ENCODE measurements at regions not wholly inside any gene's neighbourhood (a gene's known extent, or its start where the extent isn't known, plus 50 kb on each side); places are given as distances from the start of the nearest gene placed in this dataset.

DNA sequence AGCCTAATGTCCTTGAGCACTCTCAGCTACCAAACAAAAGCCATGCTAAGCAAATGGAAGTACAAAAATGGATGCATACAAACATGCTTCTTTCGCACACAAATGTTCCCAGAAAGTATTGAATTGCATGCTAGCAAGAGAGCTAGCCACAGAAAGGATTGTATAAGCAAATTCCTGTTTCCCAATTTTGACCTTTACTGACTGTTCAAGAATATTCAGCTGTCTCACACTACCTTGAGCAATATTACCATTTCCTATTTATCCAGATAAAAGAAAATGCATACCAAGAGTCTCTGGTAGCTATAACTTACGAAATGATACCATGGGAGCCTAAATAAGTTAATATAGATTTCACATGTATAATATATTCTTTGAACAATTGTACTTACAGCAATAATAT, 264.6 kb downstream of the TMEM167A start:
- no peak for DNase-seq (ENCODE audit: low read depth in 2 of 3, low spot score in 2 of 3)

DNA sequence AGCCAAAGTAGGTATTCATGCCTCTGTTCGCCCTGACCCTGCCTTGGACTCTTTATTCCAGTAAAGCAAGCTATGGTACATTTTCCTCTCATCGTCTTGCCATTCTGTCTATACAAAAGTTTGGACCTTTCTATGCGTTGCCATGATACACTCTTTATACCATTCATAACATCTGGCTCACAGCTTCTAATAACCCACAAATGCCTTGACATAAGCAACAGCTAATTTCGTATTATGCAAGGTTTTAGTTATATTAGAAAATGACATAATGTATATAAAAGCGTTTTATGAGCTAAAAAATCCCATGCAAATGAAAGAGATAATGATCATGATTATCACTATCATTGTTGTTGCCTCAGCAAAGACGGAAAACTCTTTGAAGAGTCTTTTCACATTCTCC, 265.7 kb downstream of the TMEM167A start:
- DNase-seq (ENCODE audit: low read depth in 2 of 3, low spot score in 2 of 3) = no peak

DNA sequence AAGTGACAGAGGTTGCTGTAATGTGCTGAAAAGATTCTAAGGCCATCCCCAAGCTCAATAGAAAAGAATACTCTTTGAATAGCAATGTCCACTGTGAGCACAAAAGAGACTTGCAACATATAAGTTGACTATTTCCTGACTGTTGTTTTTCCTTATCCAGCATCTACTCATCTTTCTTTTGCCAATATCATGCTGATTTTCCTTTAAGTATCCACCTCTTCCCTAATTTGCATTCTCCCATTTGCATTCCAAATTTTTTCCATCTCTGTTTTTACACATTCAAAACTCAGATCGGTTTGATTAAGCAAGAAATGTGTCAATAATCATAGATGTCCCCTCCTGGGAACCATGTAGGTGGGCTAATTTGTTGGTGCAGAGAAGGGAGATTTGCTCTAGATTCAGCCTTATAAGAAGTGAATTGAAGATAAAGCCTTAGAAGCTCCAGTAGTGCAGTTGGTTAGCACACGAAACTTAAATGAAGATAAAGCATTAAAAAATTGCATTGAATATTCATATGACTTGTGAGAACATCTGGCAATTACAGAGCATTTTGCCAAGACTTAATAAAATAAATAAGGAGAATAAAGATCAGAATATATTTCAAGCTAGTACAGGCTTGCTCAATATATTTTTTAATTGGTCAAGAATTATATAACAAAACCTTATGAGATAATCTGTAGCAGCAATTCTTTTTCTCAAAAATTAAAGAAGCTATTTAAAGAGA, 267.6 kb downstream of the TMEM167A start:
- DNase-seq (ENCODE audit: low read depth in 2 of 3, low spot score in 2 of 3) = no peak

DNA sequence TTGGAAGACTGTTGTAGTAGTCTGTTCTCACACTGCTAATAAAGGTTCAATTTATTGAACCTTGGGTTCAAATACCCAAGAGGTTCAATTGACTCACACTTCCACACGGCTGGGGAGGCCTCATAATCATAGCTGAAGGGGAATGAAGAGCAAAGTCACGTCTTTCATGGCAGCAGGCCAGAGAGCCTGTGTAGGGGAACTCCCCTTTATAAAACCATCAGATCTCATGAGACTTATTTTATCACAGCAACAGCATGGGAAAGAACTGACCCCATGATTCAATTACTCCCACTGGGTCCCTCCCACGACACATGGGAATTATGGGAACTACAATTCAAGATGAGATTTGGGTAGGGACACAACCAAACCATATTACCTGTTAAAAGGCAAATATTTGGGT, 268.2 kb downstream of the TMEM167A start:
- DNase-seq (ENCODE audit: low read depth in 2 of 3, low spot score in 2 of 3) = peak in 1 of 3 donors; percentile 29

DNA sequence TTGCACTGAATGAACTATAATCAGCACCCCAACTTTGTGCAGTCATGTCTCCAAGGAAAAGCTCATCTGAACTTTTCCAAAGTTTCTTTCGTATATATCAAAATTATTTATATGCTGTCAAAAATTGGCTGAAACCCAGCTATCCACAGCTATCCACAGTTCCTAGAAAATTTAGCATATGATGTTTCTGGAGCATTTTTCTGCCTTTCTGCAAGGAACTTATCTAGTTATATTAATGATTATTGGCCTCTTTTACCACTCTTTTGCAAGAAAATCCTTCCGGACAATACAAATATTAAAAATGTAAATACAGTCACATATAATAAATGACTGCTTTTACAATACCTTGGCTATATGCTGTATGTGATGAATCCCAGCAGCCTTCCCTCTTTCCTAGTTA, 270.2 kb downstream of the TMEM167A start:
- DNase-seq (ENCODE audit: low read depth in 2 of 3, low spot score in 2 of 3) = no peak

DNA sequence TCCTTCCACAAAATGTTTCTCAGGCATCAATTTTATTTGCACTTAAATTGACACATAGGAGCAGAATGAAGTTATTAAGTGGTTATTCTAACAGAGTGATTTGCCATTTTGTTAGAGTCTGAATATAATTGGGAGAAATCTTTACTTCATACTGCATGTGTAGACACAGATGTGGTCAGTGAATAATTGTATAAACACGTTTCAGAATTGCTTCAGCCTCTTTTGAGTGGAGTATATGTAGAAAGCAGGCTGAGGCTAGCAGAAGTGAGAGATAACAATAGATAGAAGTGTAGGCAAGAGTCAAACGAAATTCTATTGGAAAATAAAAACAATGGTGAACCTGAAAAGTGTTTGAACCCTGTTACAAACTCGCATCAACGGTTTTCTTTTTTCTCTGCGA, 270.7 kb downstream of the TMEM167A start:
- no peak for DNase-seq (ENCODE audit: low read depth in 2 of 3, low spot score in 2 of 3)

DNA sequence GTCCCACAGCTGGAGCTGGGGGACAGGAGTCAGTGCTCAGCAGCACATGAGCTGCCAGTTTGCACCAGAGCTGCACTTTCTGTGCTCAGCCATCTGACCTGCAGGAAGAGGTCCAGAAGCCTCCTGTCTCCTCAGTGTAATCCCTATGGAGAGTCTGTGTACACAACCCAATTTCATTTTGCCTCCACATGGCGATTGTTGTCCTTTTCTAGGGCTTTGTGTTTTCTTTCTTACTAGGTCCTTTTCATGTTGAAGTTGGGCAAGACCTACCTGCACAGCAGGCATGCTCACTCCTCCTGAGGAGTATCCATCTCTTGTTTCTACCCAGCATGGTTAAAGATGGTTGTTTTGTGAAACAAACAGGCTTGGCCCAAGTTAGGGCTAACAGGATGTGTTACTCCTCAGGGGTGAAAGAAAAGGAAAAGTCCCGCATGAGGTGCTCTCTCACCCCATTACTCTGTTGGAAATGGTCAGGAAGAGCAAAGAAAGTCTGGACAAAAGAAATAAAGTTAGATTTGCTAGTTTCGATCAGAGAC, 273.0 kb downstream of the TMEM167A start:
- DNase-seq (ENCODE audit: low read depth in 2 of 3, low spot score in 2 of 3) = no peak

DNA sequence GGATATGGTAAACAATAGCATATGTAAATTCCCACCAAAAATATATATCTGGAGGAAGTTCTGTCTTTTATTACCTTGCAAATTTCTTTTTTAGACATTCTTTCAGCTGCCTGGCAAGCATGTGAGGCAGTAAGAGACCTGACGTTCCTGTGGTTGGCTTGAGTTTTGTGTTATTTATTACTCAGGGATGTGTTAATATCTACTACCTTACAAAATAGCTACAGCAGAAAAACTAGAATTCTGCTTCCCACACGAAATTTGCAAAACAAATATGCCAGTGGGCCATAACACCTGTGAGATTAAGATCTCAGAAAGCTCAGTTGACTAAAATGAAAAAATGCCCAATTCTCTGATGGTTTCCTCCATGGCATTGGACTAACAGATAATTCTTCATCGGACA, 274.2 kb downstream of the TMEM167A start:
- DNase-seq (ENCODE audit: low read depth in 2 of 3, low spot score in 2 of 3) = no peak

DNA sequence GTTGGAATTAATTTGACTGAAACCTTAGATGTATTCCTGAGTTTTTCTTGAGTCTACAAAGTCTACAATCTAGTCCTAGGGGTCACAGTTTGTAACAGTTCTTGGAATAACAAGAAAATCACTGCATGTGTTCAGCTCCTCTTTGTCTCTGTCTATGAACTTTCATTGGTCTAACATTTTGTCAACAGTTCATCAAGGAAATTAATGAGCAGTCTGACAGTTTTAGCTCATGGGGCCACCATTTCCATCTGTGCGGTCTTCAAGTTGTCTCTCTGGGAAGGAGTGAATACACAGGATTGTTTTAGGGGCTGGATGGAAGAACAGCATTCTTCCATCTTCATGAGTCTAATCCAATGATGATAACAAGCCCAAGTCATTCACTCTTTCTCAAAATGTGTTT, 276.4 kb downstream of the TMEM167A start:
- no peak for DNase-seq (ENCODE audit: low read depth in 2 of 3, low spot score in 2 of 3)

DNA sequence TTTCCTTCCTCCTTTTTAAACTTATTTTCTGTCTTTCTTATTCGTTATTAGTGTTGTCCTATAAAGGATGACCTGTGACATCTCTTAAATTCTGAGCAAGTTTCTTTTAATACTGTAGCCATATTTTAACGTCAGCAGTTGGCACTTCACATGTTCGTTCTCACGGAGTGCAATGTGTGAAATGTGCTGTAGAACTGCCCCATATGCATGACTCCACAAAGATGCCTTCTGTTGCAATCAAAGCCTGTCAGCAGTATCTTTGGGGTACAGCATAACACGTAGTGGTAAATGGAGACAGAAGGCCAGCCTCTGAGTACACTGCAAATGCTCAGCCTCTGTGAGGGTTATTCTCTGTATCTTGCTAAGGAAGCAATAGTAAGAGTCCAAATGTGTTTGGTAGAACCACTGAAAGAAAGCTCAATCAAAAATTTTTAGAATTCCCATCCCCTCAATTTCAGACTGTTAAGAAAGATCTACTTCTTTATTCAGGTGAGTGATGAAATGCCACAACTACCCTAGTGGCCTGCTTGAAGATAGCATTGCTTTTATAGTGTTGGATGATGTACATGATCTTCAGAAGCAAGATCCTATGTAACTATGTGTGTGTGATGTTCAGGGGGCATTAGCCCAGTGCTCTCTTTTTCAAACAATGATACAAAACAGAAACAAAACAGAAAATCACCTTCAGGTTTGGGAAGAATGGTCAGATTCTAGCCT, 277.7 kb downstream of the TMEM167A start:
- DNase-seq (ENCODE audit: low read depth in 2 of 3, low spot score in 2 of 3) = no peak

DNA sequence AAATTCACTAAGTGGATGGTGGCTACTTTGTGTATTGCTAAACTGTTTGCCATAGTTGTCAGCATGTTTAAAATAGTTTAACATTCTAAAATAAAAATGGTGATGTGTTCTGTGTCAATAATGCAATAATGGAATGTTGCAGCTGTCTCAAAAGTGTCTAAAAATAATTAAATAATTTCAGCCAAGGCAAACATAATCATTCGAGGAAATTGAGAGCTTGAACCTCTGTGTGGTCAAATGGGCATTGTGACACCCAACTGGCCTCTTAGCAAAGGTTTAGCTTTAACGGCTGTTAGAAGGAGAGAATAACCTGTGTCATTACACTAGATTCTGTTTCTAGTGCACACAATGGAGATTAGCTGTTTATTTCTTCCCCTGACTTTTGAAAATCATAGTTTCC, 278.5 kb downstream of the TMEM167A start:
- no peak for DNase-seq (ENCODE audit: low read depth in 2 of 3, low spot score in 2 of 3)

DNA sequence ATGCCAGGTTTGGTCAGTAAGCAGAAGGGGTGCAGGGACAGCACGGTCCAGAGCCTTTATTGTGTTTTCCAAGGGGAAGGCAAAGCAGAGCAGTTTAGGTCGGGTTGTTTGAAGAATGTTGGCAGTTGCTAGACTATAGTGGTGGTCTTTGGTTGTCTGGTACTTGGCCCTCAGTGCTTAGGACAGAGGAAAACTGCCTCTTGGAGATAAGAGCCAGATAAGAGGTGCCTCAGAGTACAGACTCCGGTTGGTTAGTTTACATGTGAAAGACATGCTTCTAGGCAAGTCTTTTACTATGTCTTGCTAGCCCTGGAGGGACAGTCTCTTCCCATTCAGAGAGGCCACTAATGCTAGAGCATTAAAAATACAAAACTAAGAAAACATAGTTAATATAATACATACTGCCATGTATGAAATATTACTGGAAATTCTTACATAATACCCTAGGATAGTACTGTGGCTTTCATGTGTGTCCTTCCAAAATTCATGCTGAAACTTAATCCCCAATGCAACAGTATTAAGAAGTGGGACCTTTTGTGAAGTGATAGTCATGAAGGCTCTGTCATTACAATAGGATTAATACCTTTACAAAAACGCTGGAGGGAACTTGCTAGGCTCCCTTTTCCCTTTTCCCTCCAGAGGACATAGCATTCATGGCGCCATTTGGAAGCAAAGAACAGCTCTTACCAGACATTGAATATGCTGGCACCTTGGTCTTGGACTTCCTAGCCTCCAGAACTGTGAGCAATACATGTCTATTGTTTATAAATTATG, 280.4 kb downstream of the TMEM167A start:
- no peak for DNase-seq (ENCODE audit: low read depth in 2 of 3, low spot score in 2 of 3)

DNA sequence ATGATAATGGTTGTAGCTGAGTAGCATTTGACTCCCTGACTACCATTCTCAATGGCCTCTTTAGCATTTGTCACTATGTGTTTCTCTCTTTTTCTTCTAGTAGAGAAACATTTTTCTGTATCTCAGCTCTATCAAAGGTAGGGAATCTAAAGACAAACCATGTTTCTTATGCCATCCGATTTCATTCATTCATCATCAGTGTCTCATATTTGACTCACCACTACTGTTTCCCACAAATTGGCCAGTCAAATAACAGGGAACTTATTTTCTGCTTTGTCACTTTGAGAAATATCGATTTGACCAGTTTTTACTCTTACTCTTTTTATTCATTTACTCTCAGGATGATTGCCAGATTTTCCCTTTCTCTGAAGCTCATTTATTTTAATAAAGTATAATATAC, 282.3 kb downstream of the TMEM167A start:
- DNase-seq (ENCODE audit: low read depth in 2 of 3, low spot score in 2 of 3) = no peak

DNA sequence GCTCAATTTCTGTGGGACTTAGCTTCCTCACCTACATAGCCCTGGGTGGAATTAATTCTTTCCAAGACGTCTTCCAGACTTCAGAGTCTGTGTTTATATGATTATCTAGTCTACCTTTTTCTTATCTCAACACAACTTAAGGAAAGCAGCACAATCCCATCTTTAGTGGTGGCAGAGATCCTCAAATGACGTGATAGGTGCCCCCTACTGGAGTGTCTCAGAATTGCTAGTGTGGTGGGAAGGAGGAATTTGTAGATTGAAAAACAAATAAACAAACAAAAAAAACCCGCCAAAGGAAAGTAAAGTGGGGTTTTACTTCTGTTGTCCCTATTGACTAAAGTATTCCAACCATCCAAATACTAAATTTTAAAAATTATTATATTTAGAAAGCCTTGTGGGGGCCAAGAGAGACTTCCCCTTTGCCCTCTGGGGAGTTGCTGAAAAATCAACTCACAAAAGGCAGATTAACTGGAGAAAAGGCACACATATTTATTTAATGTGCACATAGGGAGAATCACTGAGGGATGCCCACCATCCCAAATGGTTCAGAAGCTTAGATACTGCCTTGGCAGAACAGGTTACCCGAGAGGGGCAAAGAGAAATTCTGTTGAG, 283.3 kb downstream of the TMEM167A start:
- DNase-seq (ENCODE audit: low read depth in 2 of 3, low spot score in 2 of 3) = peak; percentile 4 to 44 (median 4)

DNA sequence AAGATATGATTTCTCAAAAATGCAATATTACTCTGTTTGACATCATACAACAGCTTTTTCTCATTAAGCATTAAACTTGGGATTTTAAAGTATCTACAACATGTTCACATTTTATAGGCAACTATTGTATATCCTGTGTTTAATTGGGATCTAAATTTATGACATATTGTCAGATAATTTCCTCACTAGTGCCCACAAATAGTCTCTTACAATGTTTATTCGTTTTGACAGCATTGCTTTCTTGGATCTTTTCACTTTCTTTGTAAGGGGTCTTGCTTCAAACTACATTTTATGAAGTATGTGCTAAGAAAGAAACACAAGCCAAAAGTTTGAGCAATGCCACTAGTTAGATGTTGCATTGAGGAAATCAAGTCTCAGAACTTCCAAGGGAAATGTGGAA, 285.1 kb downstream of the TMEM167A start:
- no peak for DNase-seq (ENCODE audit: low read depth in 2 of 3, low spot score in 2 of 3)

DNA sequence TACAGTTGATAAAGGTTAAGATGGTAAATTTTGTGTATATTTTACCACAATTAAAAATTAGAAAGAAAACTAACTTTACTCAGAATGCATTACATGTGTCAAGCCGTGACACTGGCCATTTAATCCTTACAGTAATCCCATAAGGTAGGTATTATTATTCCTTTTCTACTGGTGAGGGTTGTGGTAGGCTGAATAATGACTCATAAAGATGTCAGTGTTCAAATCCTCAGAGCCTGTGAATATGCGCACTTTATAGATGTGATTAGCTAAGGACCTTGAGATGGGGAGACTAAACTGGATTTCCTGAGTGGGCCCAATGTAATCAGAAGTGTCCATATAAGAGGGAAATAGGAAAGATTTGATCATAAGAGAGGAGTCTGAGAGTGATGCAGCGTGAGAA, 288.1 kb downstream of the TMEM167A start:
- no peak for DNase-seq (ENCODE audit: low read depth in 2 of 3, low spot score in 2 of 3)

DNA sequence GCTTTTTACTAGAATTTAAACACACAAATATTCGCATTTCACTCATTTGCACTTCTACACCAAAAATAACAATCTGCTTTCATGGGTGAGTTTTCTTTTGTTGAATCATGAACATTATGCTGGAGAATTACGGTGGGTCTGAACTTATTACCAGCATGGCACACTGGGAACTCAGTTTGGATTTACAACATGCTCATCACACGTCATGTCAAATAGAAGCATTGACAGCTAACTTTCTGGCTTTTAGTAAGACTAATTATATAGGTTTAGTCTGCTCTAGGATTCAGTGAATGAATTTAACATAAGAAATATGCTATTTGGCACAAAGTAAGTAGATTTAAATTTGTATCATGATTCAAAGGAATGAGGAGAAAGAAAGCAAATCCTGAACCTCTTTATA, 290.4 kb downstream of the TMEM167A start:
- no peak for DNase-seq (ENCODE audit: low read depth in 2 of 3, low spot score in 2 of 3)

DNA sequence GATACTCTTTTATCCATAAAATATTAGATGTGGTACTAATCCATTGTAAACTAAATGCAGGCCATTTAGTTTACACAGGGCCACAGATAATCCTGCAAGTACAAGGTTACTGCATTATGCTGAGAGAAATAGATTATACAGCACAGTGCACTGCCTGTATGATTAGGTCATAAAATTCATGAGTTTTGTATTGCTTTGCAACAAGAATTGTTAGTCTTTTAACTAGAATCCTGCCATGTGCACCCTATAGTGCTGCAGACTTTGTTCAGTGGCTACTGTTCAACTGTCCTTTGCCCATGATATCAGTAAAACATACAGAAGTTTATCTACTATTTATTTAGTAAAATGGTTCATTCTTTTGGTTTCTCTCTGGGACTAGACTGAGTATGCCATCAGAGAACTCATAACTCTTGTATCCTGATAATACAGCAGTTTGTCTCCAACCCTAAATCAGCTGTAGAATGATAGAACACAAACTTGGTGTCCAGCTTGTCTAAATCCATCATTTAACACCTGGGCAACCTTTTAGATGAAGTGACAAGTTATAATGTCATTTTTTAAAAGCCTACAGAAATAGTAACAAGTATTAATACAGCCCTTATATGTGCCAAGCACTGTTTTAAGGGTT, 291.2 kb downstream of the TMEM167A start:
- DNase-seq (ENCODE audit: low read depth in 2 of 3, low spot score in 2 of 3) = no peak

DNA sequence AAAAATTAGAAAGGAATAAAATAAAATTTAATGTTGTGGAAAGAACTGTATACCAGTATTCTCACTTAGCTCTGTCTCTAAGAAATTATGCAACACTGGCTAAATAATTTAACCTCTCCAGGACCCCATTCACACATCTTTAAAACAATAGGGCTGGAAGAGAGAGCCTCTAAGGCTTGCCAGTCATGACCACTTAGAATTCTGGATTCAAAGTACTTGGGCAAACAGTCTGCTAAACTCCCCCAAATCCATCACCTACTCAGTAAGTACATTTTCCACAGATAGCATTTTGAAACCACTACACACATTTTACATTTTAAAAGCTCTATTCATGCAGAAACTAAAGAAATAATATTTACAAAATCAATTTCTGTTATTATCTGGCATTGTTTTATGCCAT, 291.7 kb downstream of the TMEM167A start:
- DNase-seq (ENCODE audit: low read depth in 2 of 3, low spot score in 2 of 3) = no peak

DNA sequence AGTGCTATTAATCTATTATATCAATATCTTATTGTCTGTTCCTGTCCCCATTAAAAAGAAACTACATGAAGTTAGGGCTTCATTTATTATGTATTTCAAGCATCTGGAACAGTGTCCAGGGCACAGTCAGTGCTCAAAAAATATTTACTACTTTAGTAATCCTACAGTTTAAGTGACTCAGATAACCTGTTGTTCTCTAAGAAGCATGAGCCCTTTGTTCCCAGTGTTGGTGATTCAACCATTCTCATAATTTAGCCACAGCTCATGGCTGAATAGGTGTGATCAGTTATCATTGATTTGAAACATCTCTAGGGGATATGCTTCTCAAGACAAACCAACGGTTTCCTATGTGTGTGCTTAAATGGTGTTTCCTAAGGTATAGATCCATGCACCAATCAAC, 292.7 kb downstream of the TMEM167A start:
- DNase-seq (ENCODE audit: low read depth in 2 of 3, low spot score in 2 of 3) = no peak

DNA sequence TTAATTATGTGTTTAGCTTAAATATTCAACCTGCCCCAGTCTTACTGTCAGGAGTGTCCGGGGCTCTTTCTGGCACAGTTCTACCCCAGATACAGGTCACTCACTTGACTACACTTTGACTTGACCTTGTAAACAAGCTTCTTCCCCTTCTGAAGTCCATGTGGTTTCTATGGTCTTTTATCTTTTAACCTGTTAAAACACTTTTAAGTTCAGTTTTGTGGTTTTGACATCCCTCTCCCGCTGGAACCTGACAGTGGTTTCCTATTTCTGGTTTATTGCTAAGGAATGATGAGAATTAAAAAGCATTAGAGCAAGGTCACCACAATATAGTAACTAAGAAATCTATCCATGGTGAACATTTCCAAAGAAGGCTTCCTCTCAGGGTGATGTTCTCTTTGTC, 300.1 kb downstream of the TMEM167A start:
- peak in 1 of 3 donors; percentile 10 for DNase-seq (ENCODE audit: low read depth in 2 of 3, low spot score in 2 of 3)
